Right lobe of liver (tissue), 4 donors: ENCODE measurements at regions not wholly inside any gene's neighbourhood (a gene's known extent, or its start where the extent isn't known, plus 50 kb on each side); places are given as distances from the start of the nearest gene placed in this dataset.

Source experiments
- CTCF ChIP-seq, 4 donors: fragments of 200-600 bp in 3 of 4; fragments of 450-650 bp in 1 of 4; IDR thresholded peaks; one replicate each; pipeline versions ENCODE4 v1.5.1 to v1.8.0; 2016 to 2022; ENCODE audit warnings: antibody characterized with exemption in 4 of 4, mild to moderate bottlenecking in 2 of 4
- POLR2A ChIP-seq: fragments of 450-650 bp; IDR thresholded peaks from one replicate; pipeline ENCODE4 v1.6.1; 2017; ENCODE audit warnings: antibody characterized with exemption, mild to moderate bottlenecking
- donor health status: DM: no; HTN: no; CAD: no.
- donor health status: DM: no; HTN: no; CAD: no.
- donor health status: DM: no; HTN: yes; CAD: no.

DNA sequence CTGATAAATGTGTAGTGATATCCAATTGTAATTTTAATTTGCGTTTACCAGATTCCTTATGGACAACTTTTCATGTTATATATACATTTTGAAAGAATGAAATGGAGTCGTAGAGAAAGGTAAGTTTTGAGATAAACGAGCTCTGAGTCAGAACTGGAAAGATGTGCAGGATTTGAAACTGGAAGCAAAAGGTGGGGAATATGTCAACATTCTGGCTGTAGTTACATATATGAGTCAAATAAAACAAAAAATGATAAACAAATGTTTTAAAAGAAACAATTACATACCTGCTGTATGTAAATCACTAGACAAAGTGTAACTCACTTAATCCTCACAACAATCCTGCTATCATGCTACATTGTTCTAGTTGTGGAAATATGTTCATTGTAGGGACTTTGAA, 84.0 kb downstream of the LPAR4 start:
- TF ChIP-seq CTCF (IDR thresholded peaks at IDR 0.05) (no peak), POLR2A (no peak)
